Rectal smooth muscle tissue (tissue), 1 donor: ENCODE measurements at regions not wholly inside any gene's neighbourhood (a gene's known extent, or its start where the extent isn't known, plus 50 kb on each side); places are given as distances from the start of the nearest gene placed in this dataset.
"Not testable (repeated sequence)": the region's sequence is repeated elsewhere in the genome, so short reads cannot be mapped to it uniquely, and the experiment has no call there.

Experiments used
- H3K27ac ChIP-seq: one replicate; pipeline ENCODE4 v1.7.0; 2013; ENCODE audit warnings: low read depth, low read length, inconsistent platforms
- H3K27me3 ChIP-seq: one replicate; pipeline ENCODE4 v1.7.0; 2013; ENCODE audit warnings: low read length; ENCODE audit not compliant: control insufficient read depth, insufficient read depth
- H3K36me3 ChIP-seq: one replicate; pipeline ENCODE4 v1.7.0; 2013; ENCODE audit warnings: low read length; ENCODE audit not compliant: control insufficient read depth, insufficient read depth
- H3K4me1 ChIP-seq: one replicate; pipeline ENCODE4 v1.7.0; 2013; ENCODE audit warnings: low read length; ENCODE audit not compliant: control insufficient read depth, insufficient read depth
- H3K4me3 ChIP-seq: one replicate; pipeline ENCODE4 v1.7.0; 2013; ENCODE audit warnings: low read length
- H3K9ac ChIP-seq: one replicate; pipeline ENCODE4 v1.7.0; 2013; ENCODE audit warnings: low read length

DNA sequence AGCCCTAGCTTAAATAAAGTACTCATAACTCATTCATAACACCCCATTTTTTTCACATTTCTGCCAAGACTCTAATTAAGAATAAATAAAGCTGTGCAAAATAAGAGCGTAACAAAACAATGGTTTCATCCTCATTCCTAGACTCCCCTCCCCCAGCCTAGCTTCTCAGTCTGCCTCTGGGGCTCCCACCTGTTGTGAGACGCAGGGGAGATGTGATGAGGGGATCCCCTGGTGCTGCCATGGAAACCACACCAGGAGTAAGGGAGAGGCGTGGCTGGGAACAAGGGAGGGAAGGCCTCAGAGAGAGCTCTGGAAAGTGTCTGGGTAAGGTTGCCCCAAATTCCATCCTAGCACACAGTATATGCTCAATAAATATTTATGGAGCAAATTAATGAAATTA, 93.3 kb upstream of the USP29 start:
- H3K4me3 ChIP-seq: no peak overlapping the region
- no peaks in the 10 kb centered on the region for H3K27me3 ChIP-seq
- no peaks in the 10 kb centered on the region for H3K4me1 ChIP-seq
- no peaks in the 10 kb centered on the region for H3K36me3 ChIP-seq
- H3K9ac ChIP-seq: no peak overlapping the region
- no peak overlapping the region for H3K27ac ChIP-seq

DNA sequence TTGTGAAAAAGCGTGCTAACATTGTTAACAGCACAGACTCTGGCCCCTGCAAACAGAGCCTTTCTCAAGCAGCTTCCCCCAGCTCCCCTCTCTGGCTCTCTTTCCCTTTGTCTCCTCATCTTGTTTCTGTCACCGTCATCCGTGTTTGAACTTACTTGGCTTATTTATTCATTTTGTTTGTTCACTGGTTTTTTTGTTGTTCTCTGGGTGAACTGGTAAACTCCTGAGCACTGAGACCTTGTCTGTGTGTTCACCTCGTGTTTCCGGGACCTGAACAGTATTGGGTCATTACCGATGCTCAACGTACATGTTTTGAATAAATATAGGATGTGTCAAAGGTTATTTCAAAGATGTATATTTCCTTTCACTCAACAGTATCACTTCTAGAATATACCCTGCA, 92.4 kb upstream of the USP29 start:
- Histone ChIP-seq H3K36me3 (no peaks in the 10 kb centered on the region), H3K27ac (no peak overlapping the region), H3K27me3 (no peaks in the 10 kb centered on the region), H3K4me1 (no peaks in the 10 kb centered on the region), H3K4me3 (no peak overlapping the region), H3K9ac (no peak overlapping the region)

DNA sequence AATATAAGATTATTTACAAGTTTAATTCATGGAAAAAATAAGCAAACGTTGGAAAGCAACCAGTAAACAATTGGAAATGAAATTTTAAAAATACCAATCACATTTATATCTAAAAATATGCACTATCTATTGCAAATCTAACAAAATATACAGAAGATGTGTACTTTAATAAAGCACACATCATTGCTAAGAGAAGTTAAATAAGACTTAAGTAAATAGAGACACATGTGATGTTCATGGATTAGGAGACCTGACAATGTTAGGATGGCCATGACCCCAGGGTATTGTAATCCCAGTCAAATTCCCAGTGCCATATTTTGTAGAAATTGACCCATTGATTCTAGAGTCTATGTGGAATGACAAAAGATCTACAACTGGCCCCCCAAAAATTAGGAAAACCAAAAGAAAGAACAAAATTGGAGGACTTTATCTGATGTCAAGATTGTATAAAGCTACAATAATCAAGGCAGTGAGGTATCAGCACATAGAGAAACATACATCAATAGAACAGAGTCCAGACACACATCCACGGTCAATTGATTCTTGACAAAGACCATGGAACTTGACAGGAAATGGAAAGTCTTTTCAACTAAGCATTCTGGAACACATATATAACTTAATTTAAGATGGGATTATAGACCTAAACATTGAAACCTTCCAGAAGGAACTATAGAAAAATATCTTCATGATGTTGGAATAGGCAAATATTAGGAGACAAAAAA, 90.8 kb upstream of the USP29 start:
- no peak overlapping the region for H3K9ac ChIP-seq
- H3K4me1 ChIP-seq: no peaks in the 10 kb centered on the region
- H3K27ac ChIP-seq: no peak overlapping the region
- H3K4me3 ChIP-seq: no peak overlapping the region
- no peaks in the 10 kb centered on the region for H3K27me3 ChIP-seq
- H3K36me3 ChIP-seq: no peaks in the 10 kb centered on the region

GRCh38 chr19:57031106-57031505, 88.7 kb upstream of the USP29 start:
- Histone ChIP-seq H3K27ac (no peak overlapping the region), H3K36me3 (no peaks in the 10 kb centered on the region), H3K4me1 (no peaks in the 10 kb centered on the region)

GRCh38 chr19:57033576-57033975, 86.2 kb upstream of the USP29 start:
- no peaks in the 10 kb centered on the region for H3K4me1 ChIP-seq
- no peak overlapping the region for H3K27ac ChIP-seq
- H3K36me3 ChIP-seq: no peaks in the 10 kb centered on the region
- no peak overlapping the region for H3K9ac ChIP-seq
- H3K27me3 ChIP-seq: no peaks in the 10 kb centered on the region
- H3K4me3 ChIP-seq: no peak overlapping the region

More at GRCh38 chr19:57031106-57031505, 88.7 kb upstream of the USP29 start:
- no peak overlapping the region for H3K4me3 ChIP-seq
- H3K9ac ChIP-seq: no peak overlapping the region
- H3K27me3 ChIP-seq: no peaks in the 10 kb centered on the region

DNA sequence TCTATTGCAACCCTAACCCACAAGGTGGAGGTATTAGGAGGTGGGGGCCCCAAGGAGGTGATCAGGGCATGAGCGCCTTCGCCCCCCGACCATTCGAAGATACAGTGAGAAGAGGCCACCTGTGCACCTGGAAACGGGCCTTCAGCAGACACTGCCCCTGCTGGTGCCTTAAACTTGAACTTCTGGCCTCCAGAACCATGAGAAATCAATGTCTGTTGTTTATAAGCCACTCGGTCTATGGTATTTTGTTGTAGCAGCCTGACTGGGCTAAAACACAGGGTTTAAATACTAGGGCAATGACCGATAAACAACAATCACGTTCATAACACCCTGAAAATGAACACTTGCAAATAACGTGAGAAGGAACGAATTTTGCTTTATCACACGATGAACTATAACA, 85.2 kb upstream of the USP29 start:
- Histone ChIP-seq H3K27ac (no peak overlapping the region), H3K27me3 (no peaks in the 10 kb centered on the region), H3K9ac (no peak overlapping the region), H3K36me3 (no peaks in the 10 kb centered on the region), H3K4me1 (no peaks in the 10 kb centered on the region), H3K4me3 (no peak overlapping the region)

DNA sequence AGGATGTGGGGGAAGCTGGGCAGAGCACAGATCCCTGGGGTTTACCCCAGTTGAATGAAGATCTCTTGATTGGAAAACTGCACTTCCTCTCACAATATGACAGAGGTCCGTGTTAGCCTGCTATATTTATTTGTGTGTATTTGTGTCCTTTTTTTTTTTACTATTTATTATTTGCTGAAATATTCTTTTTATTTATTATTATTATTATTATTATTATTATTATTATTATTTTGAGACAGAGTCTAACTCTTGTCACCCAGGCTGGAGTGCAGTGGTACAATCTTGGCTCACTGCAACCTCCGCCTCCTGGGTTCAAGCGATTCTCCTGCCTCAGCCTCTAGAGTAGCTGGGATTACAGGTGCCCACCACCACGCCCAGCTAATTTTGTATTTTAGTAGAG, 84.0 kb upstream of the USP29 start:
- H3K4me1 ChIP-seq, H3K27ac ChIP-seq, H3K36me3 ChIP-seq, H3K27me3 ChIP-seq, H3K4me3 ChIP-seq, H3K9ac ChIP-seq: not testable (repeated sequence)

DNA sequence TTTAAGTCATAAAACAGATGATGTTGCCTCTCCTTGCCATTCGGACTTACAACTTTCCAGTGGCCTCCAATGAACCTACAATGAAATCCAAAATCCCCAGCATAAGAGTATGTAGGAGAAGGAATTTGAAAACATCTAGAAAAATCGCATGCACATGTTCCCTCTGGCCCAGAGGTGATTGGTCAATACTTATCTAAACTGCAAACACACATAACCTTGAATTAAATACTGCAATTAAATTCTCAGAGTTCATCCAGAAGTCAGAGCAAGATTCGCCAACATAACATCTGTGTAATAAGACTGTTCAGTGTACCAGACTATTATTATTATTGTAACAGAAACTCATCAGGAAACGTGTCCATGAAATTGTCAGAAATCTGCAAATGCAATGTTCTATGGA, 82.2 kb upstream of the USP29 start:
- Histone ChIP-seq H3K4me1 (no peaks in the 10 kb centered on the region), H3K27ac (no peak overlapping the region), H3K27me3 (no peaks in the 10 kb centered on the region), H3K4me3 (no peak overlapping the region), H3K9ac (no peak overlapping the region), H3K36me3 (no peaks in the 10 kb centered on the region)

GRCh38 chr19:57047743-57048142, 72.0 kb upstream of the USP29 start:
- H3K4me1 ChIP-seq: no peaks in the 10 kb centered on the region
- H3K9ac ChIP-seq: no peak overlapping the region
- no peaks in the 10 kb centered on the region for H3K36me3 ChIP-seq
- H3K27me3 ChIP-seq: no peaks in the 10 kb centered on the region
- no peak overlapping the region for H3K4me3 ChIP-seq
- H3K27ac ChIP-seq: no peak overlapping the region

DNA sequence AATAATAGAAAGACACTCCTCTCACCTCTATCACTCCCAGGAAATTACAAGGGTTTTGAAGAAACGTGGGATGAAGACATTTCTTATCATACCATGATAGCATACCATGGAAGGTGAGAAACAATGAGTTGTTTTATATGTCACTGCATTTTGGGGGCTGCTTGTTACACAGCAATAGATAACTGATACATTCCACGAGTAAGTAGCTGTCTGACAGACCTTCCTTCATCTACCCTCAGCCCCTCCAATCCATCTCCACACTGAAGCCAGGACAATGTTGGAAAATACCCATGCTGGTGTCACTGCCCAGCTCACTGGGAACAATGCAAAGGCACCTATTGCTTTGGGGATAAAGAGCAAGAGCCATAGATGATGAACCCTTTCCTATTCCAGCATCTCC, 68.9 kb upstream of the USP29 start:
- Histone ChIP-seq H3K4me1 (no peaks in the 10 kb centered on the region), H3K27me3 (no peaks in the 10 kb centered on the region), H3K9ac (no peak overlapping the region)

DNA sequence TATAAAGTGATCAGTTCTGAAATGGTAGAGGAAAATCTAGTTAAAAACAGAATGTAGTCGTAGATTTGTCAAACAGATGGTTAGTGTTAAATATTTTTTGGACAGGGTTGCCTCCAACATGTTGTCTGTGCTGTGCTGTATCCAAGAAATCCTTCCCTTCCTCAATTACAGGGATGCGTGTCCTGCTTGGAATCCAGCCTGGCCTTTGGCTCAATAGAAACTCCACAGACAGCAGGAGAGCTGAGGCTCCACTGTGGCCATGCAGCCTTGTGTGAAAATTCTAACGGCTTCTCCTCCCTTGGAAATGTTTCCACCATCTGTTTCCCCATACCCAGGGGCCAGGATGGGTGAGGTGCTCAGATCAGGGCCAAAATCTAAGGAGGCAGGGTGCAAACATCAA, 67.7 kb upstream of the USP29 start:
- Histone ChIP-seq H3K9ac (no peak overlapping the region), H3K27me3 (no peaks in the 10 kb centered on the region), H3K4me1 (no peaks in the 10 kb centered on the region), H3K27ac (no peak overlapping the region), H3K36me3 (no peaks in the 10 kb centered on the region), H3K4me3 (no peak overlapping the region)

More for the DNA sequence above, 68.9 kb upstream of the USP29 start:
- Histone ChIP-seq H3K36me3 (no peaks in the 10 kb centered on the region), H3K27ac (no peak overlapping the region), H3K4me3 (no peak overlapping the region)

DNA sequence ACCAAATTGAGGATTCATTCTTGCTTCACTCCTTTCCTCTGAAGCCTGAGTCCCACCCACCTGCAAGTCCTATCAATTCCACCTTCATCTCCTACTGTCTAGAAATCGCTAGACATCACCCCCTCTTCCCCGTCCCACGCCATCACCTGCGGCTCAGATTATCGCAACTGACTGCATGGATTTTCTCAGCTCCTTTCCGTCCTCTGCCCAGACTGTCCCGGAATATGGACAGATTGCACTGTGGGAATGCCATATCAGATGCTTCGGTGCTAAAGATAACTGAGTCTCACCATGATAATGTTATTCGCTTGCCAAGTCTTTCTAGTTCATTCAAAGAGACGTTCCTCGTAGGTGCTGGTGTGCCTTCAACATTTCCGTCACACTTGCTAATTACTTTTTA, 66.4 kb upstream of the USP29 start:
- H3K9ac ChIP-seq: no peak overlapping the region
- H3K36me3 ChIP-seq: no peaks in the 10 kb centered on the region
- no peaks in the 10 kb centered on the region for H3K4me1 ChIP-seq
- no peak overlapping the region for H3K27ac ChIP-seq
- no peak overlapping the region for H3K4me3 ChIP-seq
- no peaks in the 10 kb centered on the region for H3K27me3 ChIP-seq

- no peak overlapping the region for H3K27ac ChIP-seq
Observed at GRCh38 chr19:57055956-57056355, 63.8 kb upstream of the USP29 start.

More at GRCh38 chr19:57055956-57056355, 63.8 kb upstream of the USP29 start:
- no peaks in the 10 kb centered on the region for H3K4me1 ChIP-seq
- H3K4me3 ChIP-seq: no peak overlapping the region
- H3K27me3 ChIP-seq: no peaks in the 10 kb centered on the region
- no peaks in the 10 kb centered on the region for H3K36me3 ChIP-seq
- H3K9ac ChIP-seq: no peak overlapping the region
